Kidney epithelial cell (primary cell): ENCODE measurements at regions not wholly inside any gene's neighbourhood (a gene's known extent, or its start where the extent isn't known, plus 50 kb on each side); places are given as distances from the start of the nearest gene placed in this dataset.

Source experiments
- DNase-seq: peaks from one replicate; pipeline ENCODE4 v3.0.0-alpha.2; 2010; ENCODE audit warnings: low read depth
- H3K27me3 ChIP-seq: 2 replicates; pipeline ENCODE4 v1.6.0; 2011; ENCODE audit warnings: low read length; ENCODE audit not compliant: control insufficient read depth, insufficient read depth
- H3K36me3 ChIP-seq: 2 replicates; pipeline ENCODE4 v1.5.1; 2011; ENCODE audit warnings: low read length; ENCODE audit not compliant: control insufficient read depth, insufficient read depth
- H3K4me3 ChIP-seq: 2 replicates; pipeline ENCODE4 v1.5.1; 2011; ENCODE audit warnings: low read depth, mild to moderate bottlenecking, control low read depth, low read length
- CTCF ChIP-seq: IDR thresholded peaks from 2 replicates; pipeline ENCODE4 v1.5.1; 2011; ENCODE audit warnings: mild to moderate bottlenecking, moderate library complexity, low read length, control low read depth, inconsistent platforms; ENCODE audit not compliant: insufficient read depth, poor library complexity, severe bottlenecking

GRCh38 chr6:140677781-140678528, 1303.5 kb upstream of the CITED2 start:
- no peak for DNase-seq

GRCh38 chr6:140671926-140672325, 1297.5 kb upstream of the CITED2 start:
- no peak for TF ChIP-seq CTCF
- no peak for DNase-seq
- Histone ChIP-seq H3K36me3 (no peaks in the 10 kb centered on the region), H3K4me3 (no peak overlapping the region), H3K27me3 (no peaks in the 10 kb centered on the region)

More at GRCh38 chr6:140677781-140678528, 1303.5 kb upstream of the CITED2 start:
- Histone ChIP-seq H3K36me3 (no peaks in the 10 kb centered on the region), H3K27me3 (no peaks in the 10 kb centered on the region), H3K4me3 (no peak overlapping the region)
- TF ChIP-seq CTCF, result no peak

- no peak for DNase-seq
- H3K4me3 ChIP-seq, result no peak overlapping the region
- TF ChIP-seq CTCF, result no peak
Observed at GRCh38 chr6:140670021-140670420, 1295.6 kb upstream of the CITED2 start.

GRCh38 chr6:140669321-140669720, 1294.9 kb upstream of the CITED2 start:
- H3K4me3 ChIP-seq, result no peak overlapping the region
- H3K36me3 ChIP-seq, result no peaks in the 10 kb centered on the region
- no peaks in the 10 kb centered on the region for H3K27me3 ChIP-seq
- DNase-seq, result no peak
- TF ChIP-seq CTCF, result no peak

More at GRCh38 chr6:140670021-140670420, 1295.6 kb upstream of the CITED2 start:
- Histone ChIP-seq H3K27me3 (no peaks in the 10 kb centered on the region), H3K36me3 (no peaks in the 10 kb centered on the region)

- Histone ChIP-seq H3K4me3 (no peak overlapping the region), H3K27me3 (no peaks in the 10 kb centered on the region), H3K36me3 (no peaks in the 10 kb centered on the region)
- no peak for TF ChIP-seq CTCF
- DNase-seq, result no peak
Observed at GRCh38 chr6:140663772-140664171, 1289.3 kb upstream of the CITED2 start.

GRCh38 chr6:140663094-140663493, 1288.6 kb upstream of the CITED2 start:
- Histone ChIP-seq H3K36me3 (no peaks in the 10 kb centered on the region), H3K4me3 (no peak overlapping the region), H3K27me3 (no peaks in the 10 kb centered on the region)
- no peak for TF ChIP-seq CTCF
- no peak for DNase-seq
